22Rv1 (cell line): ENCODE measurements at regions not wholly inside any gene's neighbourhood (a gene's known extent, or its start where the extent isn't known, plus 50 kb on each side); places are given as distances from the start of the nearest gene placed in this dataset.

Experiments used
- H3K27ac ChIP-seq: fragments of 450-650 bp; 2 replicates; pipeline ENCODE4 v1.5.1; 2017
- ZFX ChIP-seq: fragments of 450-650 bp; IDR thresholded peaks from 2 replicates; pipeline ENCODE4 v1.6.1; 2017; ENCODE audit warnings: antibody characterized with exemption, borderline replicate concordance
- TF ChIP-seq, protein P1 (sequence below): fragments of 450-650 bp; IDR thresholded peaks from 2 replicates; pipeline ENCODE4 v1.5.1; 2017; ENCODE audit warnings: mild to moderate bottlenecking

DNA sequence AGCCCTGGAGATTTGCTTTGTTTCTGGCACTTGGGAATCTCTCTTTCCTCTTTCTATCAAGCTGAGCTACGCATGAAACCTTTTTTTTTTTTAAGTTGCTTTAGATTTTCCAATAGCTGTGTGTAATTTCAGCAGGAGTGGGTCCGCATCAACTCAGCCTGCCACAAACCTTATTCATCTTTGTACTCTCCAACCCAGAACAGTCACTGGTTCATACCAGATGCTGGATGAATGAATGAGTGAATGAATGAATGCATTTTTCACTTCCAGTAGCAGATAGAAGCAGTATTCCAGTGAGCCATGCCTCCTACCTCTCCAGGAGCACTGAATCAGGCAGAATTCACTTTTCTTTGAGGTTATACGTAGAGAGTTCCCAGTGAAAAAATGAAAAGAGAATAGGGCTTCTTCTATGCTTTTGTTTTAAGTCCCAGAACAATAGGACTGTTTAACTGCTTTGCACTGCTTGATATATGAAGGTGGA, 221.1 kb downstream of the TM9SF2 start:
- TF ChIP-seq ZFX = no peak
- TF ChIP-seq, protein P1, sequence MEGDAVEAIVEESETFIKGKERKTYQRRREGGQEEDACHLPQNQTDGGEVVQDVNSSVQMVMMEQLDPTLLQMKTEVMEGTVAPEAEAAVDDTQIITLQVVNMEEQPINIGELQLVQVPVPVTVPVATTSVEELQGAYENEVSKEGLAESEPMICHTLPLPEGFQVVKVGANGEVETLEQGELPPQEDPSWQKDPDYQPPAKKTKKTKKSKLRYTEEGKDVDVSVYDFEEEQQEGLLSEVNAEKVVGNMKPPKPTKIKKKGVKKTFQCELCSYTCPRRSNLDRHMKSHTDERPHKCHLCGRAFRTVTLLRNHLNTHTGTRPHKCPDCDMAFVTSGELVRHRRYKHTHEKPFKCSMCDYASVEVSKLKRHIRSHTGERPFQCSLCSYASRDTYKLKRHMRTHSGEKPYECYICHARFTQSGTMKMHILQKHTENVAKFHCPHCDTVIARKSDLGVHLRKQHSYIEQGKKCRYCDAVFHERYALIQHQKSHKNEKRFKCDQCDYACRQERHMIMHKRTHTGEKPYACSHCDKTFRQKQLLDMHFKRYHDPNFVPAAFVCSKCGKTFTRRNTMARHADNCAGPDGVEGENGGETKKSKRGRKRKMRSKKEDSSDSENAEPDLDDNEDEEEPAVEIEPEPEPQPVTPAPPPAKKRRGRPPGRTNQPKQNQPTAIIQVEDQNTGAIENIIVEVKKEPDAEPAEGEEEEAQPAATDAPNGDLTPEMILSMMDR = no peak
- no peak overlapping the region for H3K27ac ChIP-seq

DNA sequence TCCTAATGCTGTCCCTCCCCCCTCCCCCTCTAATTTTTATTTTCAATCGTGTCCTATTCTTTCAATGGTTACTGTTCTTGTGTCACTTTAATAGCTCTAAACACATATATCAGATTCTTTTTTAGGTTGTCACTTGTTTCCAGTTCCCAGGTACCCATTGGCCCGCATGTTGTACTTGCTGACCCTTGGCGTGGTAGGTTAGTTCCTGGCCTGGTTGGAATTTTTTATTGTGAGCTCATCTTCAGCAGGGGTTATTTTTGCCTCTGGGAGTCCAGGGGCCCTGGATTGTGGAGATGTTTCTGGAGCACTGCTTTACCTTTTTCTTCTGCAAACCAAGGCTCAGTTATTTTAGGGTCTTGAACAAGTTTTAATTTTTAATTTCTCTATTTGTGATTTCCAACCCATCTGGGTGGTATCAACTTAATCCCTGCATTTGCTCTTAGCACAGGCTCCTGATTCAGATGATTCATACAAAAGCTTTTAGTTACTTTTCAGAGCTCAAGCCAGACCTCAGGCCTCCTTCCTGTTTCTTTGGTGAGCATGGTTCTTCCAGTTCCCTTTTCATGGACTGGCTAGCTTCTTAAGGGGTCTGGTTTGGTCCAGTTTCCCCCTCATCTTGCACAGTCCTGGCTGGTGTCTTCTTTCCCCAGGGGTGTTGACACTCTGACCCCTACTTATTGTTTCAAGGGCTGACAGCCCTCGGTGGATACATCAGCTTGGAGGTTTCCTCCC, 220.5 kb downstream of the TM9SF2 start:
- H3K27ac ChIP-seq = no peak overlapping the region
- no peak for TF ChIP-seq ZFX
- TF ChIP-seq, protein P1 = no peak

DNA sequence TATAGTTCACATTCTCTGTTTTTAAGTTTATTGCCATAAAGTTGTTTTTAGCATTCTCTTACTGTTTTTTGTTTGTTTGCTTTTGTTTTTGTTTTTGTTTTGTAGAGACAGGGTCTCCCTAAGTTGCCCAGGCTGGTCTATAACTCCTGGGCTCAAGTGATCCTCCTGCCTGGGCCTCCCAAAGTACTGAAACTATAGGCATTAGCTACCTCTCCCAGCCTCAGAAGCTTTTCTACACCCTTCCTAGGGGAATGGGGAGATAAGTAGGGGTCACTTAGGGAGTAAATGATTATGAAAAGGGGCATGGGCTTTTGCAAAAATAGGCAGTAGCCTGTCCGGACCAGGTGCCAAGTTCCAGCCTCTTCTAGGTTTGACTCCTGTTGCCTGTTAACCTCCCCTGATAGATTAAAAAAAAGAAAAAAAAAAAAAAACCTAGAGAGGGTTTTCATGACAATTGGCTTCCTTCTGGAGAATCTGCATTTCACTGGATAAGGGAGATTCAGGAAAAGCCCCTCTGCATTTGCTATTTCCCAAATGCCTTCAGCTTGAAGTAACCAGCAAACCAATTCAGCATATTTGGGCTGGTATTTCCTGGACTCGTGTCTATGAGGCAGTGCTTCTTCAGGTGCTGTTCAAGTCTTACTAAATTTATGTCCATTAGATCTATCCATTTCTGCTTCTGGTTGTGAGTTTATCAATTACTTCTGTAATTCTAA, 216.8 kb downstream of the TM9SF2 start:
- TF ChIP-seq, protein P1 = no peak
- no peak for TF ChIP-seq ZFX
- H3K27ac ChIP-seq = no peak overlapping the region

DNA sequence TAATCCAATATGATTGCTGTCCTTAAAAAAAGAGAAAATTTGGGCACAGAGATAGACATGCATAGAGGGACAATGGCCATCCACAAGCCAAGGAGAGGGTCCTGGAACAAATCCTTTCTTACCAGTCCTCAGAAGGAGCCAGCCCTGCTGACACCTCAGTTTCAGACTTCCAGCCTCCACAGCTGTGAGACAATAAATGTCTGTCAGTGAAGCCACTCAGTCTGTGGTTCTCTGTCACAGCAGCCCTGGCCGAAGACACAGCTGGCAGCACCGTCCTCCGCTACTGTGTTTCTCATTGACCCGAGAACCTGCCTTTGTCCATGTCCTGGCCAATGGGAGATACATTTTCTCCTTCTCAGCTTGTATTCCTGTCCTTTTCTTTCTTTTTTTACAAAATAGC, 207.9 kb downstream of the TM9SF2 start:
- no peak overlapping the region for H3K27ac ChIP-seq
- TF ChIP-seq ZFX = no peak
- TF ChIP-seq, protein P1 = no peak

DNA sequence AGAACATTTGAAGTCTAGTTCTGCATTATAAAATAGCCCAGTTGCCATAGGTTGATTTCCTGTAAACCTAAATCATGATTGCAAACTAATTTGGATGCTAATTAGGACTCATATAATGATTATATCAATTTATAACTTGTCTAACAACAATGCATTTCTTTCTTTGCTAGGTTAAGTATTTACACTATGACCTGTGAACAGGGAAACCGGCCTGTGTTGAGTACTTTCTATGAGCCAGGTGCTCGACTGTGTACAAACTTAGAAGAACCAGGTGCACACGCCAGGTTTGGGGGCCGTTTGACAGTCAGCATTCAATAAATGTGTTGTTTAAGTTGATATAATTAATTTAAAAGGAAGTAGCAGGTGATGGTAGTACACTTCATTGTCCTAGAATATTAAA, 203.1 kb downstream of the TM9SF2 start:
- no peak overlapping the region for H3K27ac ChIP-seq
- no peak for TF ChIP-seq ZFX
- TF ChIP-seq, protein P1 = no peak

DNA sequence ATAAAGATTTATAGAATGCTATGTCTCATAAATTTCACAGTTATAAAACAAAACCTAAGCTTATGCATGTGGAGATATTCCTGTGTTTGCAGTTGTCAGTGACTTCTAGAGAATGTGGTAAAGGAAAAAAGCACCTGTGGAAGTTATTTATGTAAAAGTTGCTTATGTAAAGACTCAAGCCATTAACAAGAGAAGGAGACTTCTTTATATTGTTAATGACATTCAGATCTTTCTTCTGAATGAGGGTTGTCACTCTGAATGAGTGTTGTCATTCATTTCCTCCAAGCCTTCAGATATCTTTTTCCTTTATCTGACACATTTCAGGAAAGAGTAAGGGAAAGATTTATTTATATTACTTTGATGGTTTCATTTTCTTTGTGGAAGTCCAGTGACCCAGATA, 202.6 kb downstream of the TM9SF2 start:
- TF ChIP-seq, protein P1 = no peak
- no peak for TF ChIP-seq ZFX

More for the DNA sequence above, 202.6 kb downstream of the TM9SF2 start:
- no peak overlapping the region for H3K27ac ChIP-seq
